AG09309 (cell line): ENCODE measurements at regions not wholly inside any gene's neighbourhood (a gene's known extent, or its start where the extent isn't known, plus 50 kb on each side); places are given as distances from the start of the nearest gene placed in this dataset.

ENCODE experiments used
- DNase-seq: peaks from one replicate; pipeline ENCODE4 v3.0.0-alpha.2; 2010; ENCODE audit warnings: low read depth
- H3K4me3 ChIP-seq: 2 replicates; pipeline ENCODE4 v1.5.1; 2011; ENCODE audit warnings: mild to moderate bottlenecking, low read depth, low read length, moderate library complexity; ENCODE audit not compliant: control insufficient read depth
- CTCF ChIP-seq: IDR thresholded peaks from 2 replicates; pipeline ENCODE4 v1.5.1; 2011; ENCODE audit warnings: mild to moderate bottlenecking, low read depth, low read length, inconsistent platforms; ENCODE audit not compliant: insufficient read depth, control insufficient read depth; ENCODE audit errors: missing control alignments

- H3K4me3 ChIP-seq, result no peak overlapping the region
- DNase-seq, result no peak
- TF ChIP-seq CTCF, result no peak
Measured at GRCh38 chr4:59060895-59061294, 1950.7 kb upstream of the IGFBP7 start.

- no peak overlapping the region for H3K4me3 ChIP-seq
- no peak for TF ChIP-seq CTCF
- DNase-seq, result no peak
Measured at GRCh38 chr4:59063015-59063720, 1953.0 kb upstream of the IGFBP7 start.

GRCh38 chr4:59068722-59069418 lies 1958.7 kb upstream of the IGFBP7 start:
- DNase-seq, result no peak
- no peak for TF ChIP-seq CTCF
- no peak overlapping the region for H3K4me3 ChIP-seq

GRCh38 chr4:59086410-59086809 lies 1976.2 kb upstream of the IGFBP7 start:
- no peak for TF ChIP-seq CTCF

GRCh38 chr4:59091146-59092142 lies 1981.3 kb upstream of the IGFBP7 start:
- DNase-seq, result no peak
- no peak for TF ChIP-seq CTCF
- H3K4me3 ChIP-seq, result no peak overlapping the region

More at GRCh38 chr4:59086410-59086809, 1976.2 kb upstream of the IGFBP7 start:
- no peak for DNase-seq
- H3K4me3 ChIP-seq, result no peak overlapping the region

- TF ChIP-seq CTCF, result no peak
- DNase-seq, result no peak
- H3K4me3 ChIP-seq, result no peak overlapping the region
Measured at GRCh38 chr4:59094505-59094904, 1984.3 kb upstream of the IGFBP7 start.
